Smooth muscle cell (in vitro differentiated cells): ENCODE measurements at regions not wholly inside any gene's neighbourhood (a gene's known extent, or its start where the extent isn't known, plus 50 kb on each side); places are given as distances from the start of the nearest gene placed in this dataset.
"Not testable (repeated sequence)": the region's sequence is repeated elsewhere in the genome, so short reads cannot be mapped to it uniquely, and the experiment has no call there.

Source experiments
- DNase-seq: peaks from one replicate; lab custom pipeline; 2025; ENCODE audit not compliant: unreplicated experiment; lab: John Stamatoyannopoulos, UW
- H2AFZ ChIP-seq: fragments of 200-600 bp; sonication (generic); 2 replicates; pipeline ENCODE4 v1.6.0; 2016; ENCODE audit warnings: antibody characterized with exemption, low read depth, mild to moderate bottlenecking
- H3F3A ChIP-seq: fragments of 200-600 bp; sonication (generic); 2 replicates; pipeline ENCODE4 v1.6.0; 2017; ENCODE audit warnings: antibody characterized with exemption, low read depth
- H3K27ac ChIP-seq: fragments of 200-600 bp; sonication (generic); 2 replicates; pipeline ENCODE4 v1.5.1; 2016; ENCODE audit warnings: low read depth, mild to moderate bottlenecking
- H3K27me3 ChIP-seq: fragments of 200-600 bp; sonication (generic); 2 replicates; pipeline ENCODE4 v1.6.1; 2016; ENCODE audit warnings: low read depth, mild to moderate bottlenecking
- H3K36me3 ChIP-seq: fragments of 200-600 bp; sonication (generic); 2 replicates; pipeline ENCODE4 v1.5.1; 2016; ENCODE audit warnings: low read depth
- H3K4me1 ChIP-seq: fragments of 200-600 bp; sonication (generic); 2 replicates; pipeline ENCODE4 v1.5.1; 2016; ENCODE audit warnings: low read depth
- H3K4me2 ChIP-seq: fragments of 200-600 bp; sonication (generic); 2 replicates; pipeline ENCODE4 v1.6.0; 2016; ENCODE audit warnings: mild to moderate bottlenecking
- H3K4me3 ChIP-seq: fragments of 200-600 bp; sonication (generic); 2 replicates; pipeline ENCODE4 v1.5.1; 2016; ENCODE audit warnings: mild to moderate bottlenecking
- H3K79me2 ChIP-seq: fragments of 200-600 bp; sonication (generic); 2 replicates; pipeline ENCODE4 v1.6.0; 2016; ENCODE audit warnings: low read depth, mild to moderate bottlenecking
- H3K9ac ChIP-seq: fragments of 200-600 bp; sonication (generic); 2 replicates; pipeline ENCODE4 v1.6.0; 2016; ENCODE audit warnings: low read depth
- H3K9me3 ChIP-seq: fragments of 200-600 bp; sonication (generic); replicated peaks from 2 replicates; pipeline ENCODE4 v1.5.1; 2016; ENCODE audit warnings: low read depth
- H4K20me1 ChIP-seq: fragments of 200-600 bp; sonication (generic); 2 replicates; pipeline ENCODE4 v1.6.0; 2016; ENCODE audit warnings: low read depth
- CTCF ChIP-seq: fragments of 200-600 bp; sonication (generic); IDR thresholded peaks from 2 replicates; pipeline ENCODE4 v1.5.1; 2017; ENCODE audit warnings: borderline replicate concordance, mild to moderate bottlenecking, antibody characterized with exemption; ENCODE audit not compliant: insufficient read depth, poor library complexity, severe bottlenecking
- WGBS: methylation state at CpG from one replicate; pipeline ENCODE4 v1.1.7; 2016; ENCODE audit warnings: low lambda C conversion rate; 5-methylcytosine and 5-hydroxymethylcytosine counted together

GRCh38 chr1:201644197-201644596 lies 105.3 kb downstream of the NAV1 start:
- no peak overlapping the region for H3K27ac ChIP-seq
- peaks cover 18% of the 10 kb centered on the region for H3F3A ChIP-seq
- H3K9ac ChIP-seq, result no peak overlapping the region
- no peak overlapping the region for H2AFZ ChIP-seq
- 87% methylated on average over 2 of the region's 2 CpGs for WGBS
- H3K4me3 ChIP-seq, result no peak overlapping the region
- no peaks in the 10 kb centered on the region for H3K36me3 ChIP-seq
- DNase-seq, result no peak
- no peaks in the 10 kb centered on the region for H3K9me3 ChIP-seq
- H3K79me2 ChIP-seq, result peaks cover 18% of the 10 kb centered on the region
- no peaks in the 10 kb centered on the region for H3K27me3 ChIP-seq
- no peak for TF ChIP-seq CTCF
- H3K4me2 ChIP-seq, result no peak overlapping the region
- peaks cover 41% of the 10 kb centered on the region for H4K20me1 ChIP-seq
- peaks cover 6% of the 10 kb centered on the region for H3K4me1 ChIP-seq

GRCh38 chr1:201645000-201645399 lies 106.1 kb downstream of the NAV1 start:
- DNase-seq, H3K4me3 ChIP-seq, H3K9me3 ChIP-seq, H3K36me3 ChIP-seq, H3K9ac ChIP-seq, H3K4me2 ChIP-seq, H2AFZ ChIP-seq, H3K27me3 ChIP-seq, H3K27ac ChIP-seq: not testable (repeated sequence)
- WGBS, result 100% methylated on average over 4 of the region's 6 CpGs
- Histone ChIP-seq H3K79me2 (peaks cover 26% of the 10 kb centered on the region), H4K20me1 (peaks cover 49% of the 10 kb centered on the region), H3F3A (peaks cover 18% of the 10 kb centered on the region), H3K4me1 (peaks cover 13% of the 10 kb centered on the region)

- Histone ChIP-seq H3K9me3 (no peaks in the 10 kb centered on the region), H3F3A (peaks cover 18% of the 10 kb centered on the region), H3K9ac (no peak overlapping the region), H3K27me3 (no peaks in the 10 kb centered on the region), H3K79me2 (peaks cover 36% of the 10 kb centered on the region), H2AFZ (no peak overlapping the region), H3K4me2 (no peak overlapping the region), H3K36me3 (no peaks in the 10 kb centered on the region), H3K4me3 (no peak overlapping the region), H4K20me1 (peaks cover 57% of the 10 kb centered on the region), H3K4me1 (peaks cover 20% of the 10 kb centered on the region), H3K27ac (no peak overlapping the region)
- WGBS, result 73% methylated on average over 3 of the region's 3 CpGs
- no peak for TF ChIP-seq CTCF
- no peak for DNase-seq
Observed at GRCh38 chr1:201645956-201646355, 107.0 kb downstream of the NAV1 start.

- H3K79me2 ChIP-seq, result peaks cover 41% of the 10 kb centered on the region
- TF ChIP-seq CTCF, result no peak
- no peak overlapping the region for H3K4me2 ChIP-seq
- H3K4me1 ChIP-seq, result peaks cover 24% of the 10 kb centered on the region
- DNase-seq, result no peak
- peaks cover 18% of the 10 kb centered on the region for H3F3A ChIP-seq
- peaks cover 57% of the 10 kb centered on the region for H4K20me1 ChIP-seq
- no peak overlapping the region for H3K9ac ChIP-seq
- no peak overlapping the region for H2AFZ ChIP-seq
- H3K36me3 ChIP-seq, result no peaks in the 10 kb centered on the region
- no peaks in the 10 kb centered on the region for H3K9me3 ChIP-seq
- no peaks in the 10 kb centered on the region for H3K27me3 ChIP-seq
- H3K4me3 ChIP-seq, result no peak overlapping the region
- H3K27ac ChIP-seq, result no peak overlapping the region
- 87% methylated on average over 8 of the region's 8 CpGs for WGBS
Observed at GRCh38 chr1:201646411-201647022, 107.6 kb downstream of the NAV1 start.
